Epidermal melanocyte (primary cell): ENCODE measurements at regions not wholly inside any gene's neighbourhood (a gene's known extent, or its start where the extent isn't known, plus 50 kb on each side); places are given as distances from the start of the nearest gene placed in this dataset.
A peak's percentile ranks its signal among the peaks of the same experiment; 100 is the strongest.

Experiments
- DNase-seq: peaks from one replicate; pipeline ENCODE4 v3.0.0; 2011; ENCODE audit warnings: low spot score; ENCODE audit not compliant: insufficient read length

DNA sequence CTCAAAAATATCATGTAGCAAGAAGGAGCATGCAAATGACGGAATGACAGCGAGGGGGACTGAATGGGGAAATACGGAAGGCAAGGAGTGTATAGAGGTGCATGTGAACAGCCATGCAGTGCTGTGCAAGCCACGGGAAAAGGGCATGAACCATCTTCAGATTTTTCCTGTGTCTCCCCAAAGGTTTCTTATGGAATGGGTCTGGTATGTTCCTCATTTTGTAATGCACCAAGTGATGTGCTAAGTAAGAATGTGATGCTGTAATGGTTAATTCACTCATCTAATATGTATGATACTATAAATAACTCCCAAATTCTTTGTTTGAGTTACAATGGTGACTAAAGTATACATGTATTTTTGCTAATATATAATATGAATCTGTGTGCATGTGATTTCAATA, 99.0 kb upstream of the DAB2 start:
- DNase-seq = no peak

DNA sequence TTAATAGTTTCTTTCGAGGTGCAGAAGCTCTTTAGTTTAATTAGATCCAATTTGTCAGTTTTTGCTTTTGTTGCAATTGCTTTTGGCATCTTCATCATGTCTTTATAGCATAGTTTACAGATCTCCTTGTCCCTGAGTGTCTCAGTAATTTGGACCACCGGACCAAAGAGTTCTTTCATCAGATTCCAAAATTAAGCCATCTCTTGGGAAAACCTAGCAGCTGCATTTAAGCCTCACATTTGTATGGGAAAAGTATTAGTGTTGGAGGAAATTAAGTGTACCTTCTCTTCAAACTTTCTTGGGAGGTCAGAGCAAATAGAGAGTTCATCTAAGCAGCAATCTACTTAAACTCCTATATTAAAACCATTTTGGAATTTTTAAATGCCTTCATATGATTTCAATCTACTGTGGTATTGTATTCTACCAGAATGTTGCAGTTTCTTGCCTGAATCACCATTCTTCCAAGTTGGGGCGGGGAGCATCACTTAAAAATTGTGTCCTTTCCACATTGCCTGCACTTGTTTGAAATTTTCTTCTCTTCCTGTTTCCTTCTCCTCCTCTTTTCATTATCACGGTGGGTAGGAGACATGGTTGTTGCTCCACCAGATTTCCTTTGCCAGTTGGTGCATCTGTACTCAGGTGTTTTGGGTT, 97.3 kb upstream of the DAB2 start:
- no peak for DNase-seq

DNA sequence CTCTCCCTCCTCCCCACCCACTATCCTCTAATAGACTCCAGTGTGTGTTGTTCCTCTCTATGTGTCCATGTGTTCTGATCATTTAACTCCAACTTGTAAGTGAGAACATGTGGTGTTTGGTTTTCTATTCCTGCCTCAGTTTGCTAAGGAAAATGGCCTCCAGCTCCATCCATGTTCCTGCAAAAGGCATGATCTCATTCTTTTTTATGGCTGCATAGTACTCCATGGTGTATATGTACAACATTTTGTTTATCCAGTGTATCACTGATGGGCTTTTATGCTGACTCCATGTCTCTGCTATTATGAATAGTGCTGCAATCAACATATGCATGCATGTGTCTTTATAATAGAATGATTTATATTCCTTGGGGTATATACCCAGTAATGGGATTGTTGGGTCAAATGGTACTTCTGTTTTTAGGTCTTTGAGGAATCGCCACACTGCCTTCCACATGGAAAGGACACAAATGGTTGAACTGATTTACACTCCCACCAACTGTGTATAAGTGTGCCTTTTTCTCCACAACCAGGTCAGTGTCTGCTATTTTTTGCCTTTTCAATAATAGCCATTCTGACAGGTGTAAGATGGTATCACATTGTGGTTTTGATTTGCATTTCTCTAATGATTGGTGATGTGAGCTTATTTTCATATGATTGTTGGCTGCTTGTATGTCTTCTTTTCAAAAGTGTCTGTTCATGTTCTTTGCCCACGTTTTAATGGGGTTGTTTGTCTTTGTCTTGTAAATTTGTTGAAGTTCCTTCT, 96.5 kb upstream of the DAB2 start:
- no peak for DNase-seq

DNA sequence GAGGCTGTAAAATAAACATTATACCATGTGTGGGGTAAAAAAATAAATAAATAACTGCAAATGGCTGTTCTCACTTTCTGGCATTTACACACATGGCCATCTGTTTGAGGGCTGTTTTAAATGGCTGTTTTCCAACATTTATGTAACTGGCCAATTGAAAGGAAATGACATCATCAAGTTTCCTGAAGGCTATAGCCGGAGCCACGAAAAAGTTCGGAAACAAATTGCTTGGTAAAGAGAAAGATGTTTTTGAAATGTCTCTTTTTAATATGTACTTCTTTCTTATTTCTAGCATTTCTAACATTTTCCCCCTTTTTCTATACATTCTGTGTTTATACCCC, 95.4 kb upstream of the DAB2 start:
- peak; percentile 46 for DNase-seq

DNA sequence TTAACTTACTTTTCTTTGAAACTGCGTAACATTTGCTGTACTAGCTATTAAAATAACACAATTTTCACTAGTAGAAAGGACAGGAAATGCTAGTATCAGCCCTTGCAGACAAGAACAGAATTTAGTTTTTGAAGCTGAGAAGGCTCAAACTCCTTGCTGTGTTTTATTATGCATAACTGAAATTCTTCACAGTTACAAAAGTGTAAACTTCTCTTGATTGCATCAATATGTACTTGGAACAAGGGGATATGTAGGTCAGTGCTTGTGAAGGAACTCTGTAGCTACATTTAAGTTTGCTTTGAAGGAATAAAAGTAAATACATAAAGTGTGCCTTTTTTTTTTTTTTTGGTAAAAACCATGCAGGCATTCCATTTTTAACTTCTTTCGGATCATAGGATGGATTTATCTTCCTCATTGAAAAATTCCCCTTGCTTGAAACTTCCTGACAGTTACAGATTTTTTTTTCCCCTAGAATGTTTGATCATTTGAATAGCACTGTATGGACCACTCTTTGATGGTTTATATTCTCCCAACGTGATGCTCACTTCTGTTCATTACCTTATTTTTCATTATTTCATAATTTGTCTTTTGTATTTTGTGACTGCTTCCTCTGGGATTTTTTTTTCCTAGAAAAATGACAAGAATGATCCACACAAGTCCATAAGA, 94.9 kb upstream of the DAB2 start:
- no peak for DNase-seq

DNA sequence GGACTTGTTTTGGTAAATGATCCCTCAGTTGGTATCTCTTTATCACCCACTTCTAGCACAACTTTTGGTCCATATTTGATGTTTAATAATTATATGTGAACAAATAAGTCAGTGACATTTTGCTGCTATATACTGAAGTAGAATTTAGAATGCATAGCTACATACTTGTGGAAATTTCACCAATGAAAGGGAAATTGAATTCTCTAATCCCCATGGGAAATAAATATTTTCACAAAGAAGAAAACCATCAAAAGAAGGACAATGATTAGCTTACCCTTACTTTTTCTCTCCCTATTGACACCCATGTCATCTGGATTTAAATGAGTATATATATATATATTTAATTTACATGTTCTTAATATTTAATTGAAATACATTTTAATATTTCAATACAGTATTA, 94.3 kb upstream of the DAB2 start:
- no peak for DNase-seq

DNA sequence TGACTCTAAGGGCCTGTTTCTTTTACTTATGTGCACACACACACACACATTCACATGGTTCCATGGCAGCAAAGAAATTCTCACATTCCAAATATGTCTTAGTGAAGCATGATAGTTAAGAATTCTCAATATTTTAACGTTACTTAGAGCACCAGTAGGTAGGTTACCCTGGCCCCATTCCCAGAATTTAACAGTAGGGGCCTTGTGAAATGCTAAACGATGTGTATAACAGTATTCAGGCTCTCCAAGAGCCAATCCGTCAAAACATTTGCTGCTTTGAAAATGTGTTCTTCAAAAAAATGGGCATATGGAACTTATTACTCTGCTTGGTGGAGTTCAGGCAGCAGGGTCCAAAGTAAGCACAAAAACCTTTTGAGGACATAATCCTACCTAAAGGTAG, 93.7 kb upstream of the DAB2 start:
- peak; percentile 37 for DNase-seq

DNA sequence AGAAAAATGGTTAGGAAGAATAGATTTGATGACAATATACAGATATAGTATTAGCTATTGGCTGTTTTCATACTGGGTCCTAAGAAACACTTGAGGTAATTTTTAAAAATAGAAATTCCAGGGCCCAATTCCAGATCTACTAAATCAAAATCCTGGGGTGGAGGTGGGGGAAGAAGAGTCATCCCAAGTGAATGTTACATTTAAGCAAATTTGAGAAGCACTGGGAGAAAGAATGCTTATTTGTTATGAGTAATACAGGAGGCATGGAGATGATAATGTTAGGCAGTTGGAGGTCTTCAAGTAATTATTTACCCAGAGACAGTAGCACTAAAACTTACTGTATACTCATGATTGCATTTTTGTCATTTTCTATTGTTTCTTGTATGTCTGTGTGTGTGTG, 93.0 kb upstream of the DAB2 start:
- no peak for DNase-seq

DNA sequence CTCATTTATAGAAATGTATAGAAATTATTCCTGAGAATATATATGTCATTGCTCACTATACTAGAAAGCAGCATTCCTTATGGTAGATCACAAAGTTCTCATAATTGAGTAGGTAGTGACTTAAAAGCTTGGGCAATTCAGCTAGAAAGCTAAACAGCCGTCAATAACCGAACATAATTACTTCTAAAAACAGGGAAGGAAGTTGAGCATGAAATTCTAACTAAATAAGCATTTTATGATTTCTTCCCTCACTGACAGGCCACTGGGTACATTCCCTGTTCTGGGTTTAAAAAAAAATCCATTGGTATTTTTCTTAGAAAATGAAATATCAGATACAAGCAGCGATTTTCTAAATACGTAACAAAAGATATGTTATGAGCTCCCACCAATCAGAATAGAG, 91.1 kb upstream of the DAB2 start:
- no peak for DNase-seq

DNA sequence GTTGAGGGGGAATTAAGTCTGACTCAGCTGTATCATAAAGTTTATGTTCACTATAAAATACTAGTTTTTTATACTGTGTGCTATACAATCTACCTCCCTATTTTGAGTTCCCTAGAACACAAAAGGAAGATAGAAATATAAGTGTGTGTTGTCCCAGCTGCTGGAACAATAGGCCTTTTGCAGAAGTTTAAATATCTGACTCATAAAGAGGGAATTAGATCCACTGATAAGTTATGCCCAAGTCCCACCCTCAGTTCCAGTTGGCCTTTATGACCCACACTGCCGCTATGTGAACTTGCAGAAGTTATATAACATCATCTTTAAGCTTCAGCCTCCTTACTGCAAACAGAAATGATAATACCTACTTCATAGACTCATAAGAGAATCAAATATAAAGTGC, 88.5 kb upstream of the DAB2 start:
- DNase-seq = no peak

DNA sequence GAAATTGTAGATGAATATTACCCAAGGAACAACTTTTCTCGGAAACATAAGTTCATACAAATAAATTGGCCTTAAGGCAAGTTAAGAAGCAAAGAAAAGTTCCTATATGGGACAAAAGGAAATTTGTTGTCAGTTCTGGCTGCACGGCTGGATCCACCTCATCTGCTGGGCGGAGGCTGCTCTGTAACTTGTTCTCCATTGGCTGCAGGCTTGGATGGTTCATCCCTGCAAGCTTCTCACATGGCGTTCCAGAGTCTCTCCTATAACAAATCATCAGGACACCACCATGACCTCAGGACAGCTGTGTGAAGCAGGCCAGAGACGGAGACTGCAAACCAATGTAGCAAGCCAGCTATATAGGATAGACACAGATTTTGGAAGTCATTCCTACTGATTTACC, 81.4 kb upstream of the DAB2 start:
- DNase-seq = peak; percentile 27

DNA sequence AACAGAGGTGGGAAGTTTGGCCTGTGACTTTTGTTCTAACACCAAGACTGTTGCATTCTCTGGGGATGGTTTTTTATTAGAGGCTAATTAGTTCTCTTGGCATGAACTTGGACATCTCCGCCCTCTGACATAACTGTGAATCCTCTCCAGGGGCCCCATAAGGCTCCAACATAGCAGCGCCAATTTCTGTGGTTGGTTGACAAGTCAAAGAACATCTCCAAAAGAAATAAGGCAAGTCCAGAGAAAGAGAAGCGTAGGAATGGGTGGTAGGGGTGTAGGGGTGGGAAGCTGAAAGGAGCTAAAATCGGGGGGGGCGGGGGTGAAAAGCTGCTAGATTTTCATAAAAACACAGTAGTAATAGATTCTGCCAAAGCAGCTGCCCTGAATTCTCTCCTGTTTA, 81.0 kb upstream of the DAB2 start:
- no peak for DNase-seq

DNA sequence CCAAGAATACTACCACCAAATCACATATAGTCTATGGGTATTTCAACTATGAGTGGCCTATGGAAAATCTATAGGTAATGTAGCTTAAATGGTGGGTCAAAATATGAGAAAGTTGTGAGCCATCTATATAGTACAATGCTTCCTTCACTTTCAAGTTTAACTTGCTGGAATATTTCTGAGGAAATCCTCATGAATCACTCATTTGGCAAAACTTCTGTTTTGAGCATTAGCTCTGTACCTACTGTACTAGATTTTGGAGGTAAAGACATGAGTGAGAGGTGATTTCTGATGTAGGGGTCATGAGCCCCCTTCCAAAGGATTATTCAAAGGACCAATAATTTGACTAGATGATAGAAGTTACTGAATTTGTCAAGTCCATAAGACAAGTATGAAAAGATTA, 80.6 kb upstream of the DAB2 start:
- DNase-seq = no peak

DNA sequence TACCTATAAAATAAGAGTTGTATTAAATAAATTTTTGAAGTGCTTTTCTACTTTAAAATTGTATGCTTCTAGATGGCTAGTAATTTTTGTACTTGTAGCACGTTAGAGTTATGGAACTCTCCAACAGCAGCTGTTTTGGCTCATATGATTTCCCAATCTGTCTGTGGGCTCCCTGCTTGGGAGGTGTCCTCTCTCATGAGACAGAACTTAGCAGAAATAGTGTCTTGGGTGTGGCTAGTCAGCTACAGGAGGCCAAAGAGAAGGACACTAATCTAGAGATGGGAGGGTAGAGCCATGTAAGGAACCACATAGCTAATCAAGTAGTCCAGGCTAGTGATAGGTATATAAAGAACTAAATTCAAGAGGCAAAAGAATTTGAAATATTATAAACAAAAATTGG, 78.4 kb upstream of the DAB2 start:
- DNase-seq = no peak

DNA sequence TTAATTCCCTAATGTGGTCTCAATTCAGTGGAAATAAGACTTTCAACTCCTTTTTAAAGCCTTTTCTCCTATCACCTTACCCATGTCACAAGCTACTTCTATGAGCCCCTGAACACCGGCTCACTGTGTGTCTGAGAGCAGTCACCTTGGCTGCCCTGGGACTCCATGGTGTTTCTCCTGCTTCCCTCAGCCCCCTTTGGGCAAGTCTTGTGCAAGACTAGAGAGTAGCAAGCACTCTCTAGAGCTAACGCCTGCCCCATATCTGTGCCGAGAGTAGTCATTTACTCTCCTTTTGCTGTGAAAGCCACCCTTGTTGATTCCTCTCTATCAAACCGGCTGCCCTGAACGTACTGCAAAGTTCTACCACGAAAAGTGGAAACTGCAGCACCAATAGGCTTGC, 77.9 kb upstream of the DAB2 start:
- no peak for DNase-seq

DNA sequence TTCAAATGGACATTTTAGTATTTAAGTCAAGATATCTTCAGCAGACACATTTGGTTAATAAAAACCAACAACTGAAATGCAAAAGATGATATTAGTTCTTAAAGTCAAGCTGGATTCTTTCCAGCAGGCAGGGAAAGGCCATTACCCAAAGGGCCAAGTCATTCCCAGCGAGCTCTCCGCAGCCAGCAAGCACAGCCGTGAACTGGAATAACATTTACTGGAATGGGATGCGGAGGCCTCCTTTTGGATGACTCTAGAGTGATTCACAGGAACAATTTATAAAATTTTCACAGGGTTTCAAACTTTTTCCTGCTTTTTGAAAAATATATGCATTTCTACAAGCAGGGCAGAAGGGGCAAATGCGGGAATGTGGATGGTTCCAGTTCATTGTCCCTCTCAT, 76.6 kb upstream of the DAB2 start:
- DNase-seq = no peak

DNA sequence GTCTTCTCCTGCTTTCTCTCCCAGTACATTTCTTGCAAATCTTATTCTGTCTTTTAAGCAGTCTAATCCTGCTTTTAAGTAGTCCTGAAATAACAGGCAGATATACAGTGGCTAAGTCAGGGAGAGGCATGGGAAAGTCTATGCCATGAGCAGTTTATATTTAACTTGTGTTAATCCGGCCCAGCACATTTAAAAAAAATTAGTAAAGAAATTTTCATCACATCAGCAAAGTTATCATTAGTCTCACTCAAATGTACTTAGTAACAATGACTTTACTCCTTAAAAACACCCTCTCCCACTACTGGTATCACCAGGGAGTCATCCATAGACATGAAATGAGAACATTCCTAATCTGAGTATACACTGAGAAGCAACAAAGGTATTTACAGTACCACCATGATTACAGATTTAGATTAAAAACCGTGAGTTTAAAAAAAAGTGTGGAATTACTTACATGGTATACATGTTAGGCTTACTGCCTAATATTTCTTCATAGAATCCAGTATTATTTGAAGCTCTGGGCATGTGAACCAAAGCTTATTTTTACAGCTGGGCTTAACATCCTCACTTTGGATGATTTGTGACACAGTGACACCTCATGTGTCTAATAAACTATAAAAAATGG, 75.9 kb upstream of the DAB2 start:
- no peak for DNase-seq

DNA sequence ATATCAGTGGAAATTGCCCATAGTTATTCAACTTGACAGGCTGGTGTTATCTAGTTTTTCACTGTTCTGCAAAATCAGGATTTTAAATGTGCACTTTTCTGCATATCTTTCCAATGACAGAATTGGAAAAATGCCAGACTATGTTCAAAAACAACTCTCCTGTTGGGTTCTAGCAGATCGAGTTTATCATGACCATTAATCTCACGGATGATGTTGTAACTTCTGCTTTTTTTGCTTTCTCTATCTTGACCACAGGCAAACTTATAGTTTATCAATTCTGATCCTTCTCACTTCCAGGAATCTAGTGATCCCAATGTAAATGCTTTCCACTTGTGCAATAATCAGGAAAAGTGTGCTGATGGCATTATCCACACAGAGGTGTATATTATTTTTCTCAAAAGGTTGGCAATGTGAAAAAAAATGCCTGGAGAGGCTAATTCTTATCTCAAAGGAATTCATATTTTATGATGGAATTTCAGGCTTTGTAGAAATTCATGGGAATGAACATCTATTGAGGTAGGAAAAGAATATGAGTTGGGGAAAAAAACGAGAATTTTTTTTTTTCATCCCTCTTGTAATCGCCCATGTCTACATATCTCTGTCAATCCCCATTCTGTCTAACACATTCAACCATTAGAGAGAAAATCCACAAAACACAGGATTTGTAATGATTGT, 73.6 kb upstream of the DAB2 start:
- DNase-seq = no peak

DNA sequence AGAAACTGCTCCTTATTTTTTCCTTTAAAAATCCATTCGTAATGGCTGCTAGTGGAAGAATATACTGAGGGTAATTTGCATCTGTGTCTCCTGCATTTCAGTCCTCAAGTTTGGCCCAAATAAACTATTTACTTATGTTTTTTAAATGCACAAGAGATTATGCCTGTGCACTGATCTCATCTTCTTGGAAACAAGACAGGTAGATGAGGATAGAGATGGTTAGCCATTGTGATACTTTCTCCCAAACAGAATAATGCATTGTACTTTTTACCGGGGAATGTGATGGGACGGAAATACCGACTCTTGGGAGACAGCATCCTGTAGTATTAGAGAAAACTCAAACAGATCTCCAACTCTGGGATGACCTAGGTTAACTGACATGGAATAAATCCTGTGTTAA, 72.5 kb upstream of the DAB2 start:
- no peak for DNase-seq

DNA sequence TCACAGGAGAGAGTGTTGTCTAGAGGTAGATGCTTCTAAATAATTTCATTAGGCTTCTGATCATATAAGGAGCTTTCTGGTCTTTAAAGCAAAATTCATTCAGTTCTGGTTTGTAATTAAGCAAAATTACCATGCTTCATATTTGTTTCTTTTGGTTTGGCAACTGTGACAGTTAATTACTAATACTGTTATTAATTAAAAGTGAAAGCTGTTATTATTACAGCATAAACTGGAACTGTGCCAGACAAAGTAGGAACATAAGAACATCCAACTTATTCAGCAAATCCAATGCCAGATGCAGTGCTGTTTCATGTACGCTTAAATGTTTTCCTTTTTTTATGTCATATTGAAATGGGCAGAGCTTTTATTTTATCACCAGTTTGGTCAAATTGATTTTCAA, 70.4 kb upstream of the DAB2 start:
- no peak for DNase-seq

DNA sequence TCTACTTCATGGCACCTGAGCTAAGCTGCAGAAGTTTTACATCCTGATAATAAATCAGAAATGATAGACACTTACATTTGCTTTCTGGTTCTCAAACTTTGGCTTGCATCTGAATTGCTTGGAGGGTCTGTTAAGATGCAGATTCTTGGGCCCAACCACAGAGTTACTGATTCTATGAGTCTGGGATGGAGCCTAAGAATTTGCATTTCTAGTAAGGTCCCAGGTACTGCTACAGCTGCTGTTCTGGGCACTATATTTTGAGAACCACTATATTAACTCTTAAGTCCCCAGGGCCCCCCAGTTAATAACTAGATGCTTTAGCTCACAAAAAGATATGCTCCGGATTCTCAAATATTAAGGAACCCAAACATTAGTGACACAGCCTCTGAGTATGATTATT, 69.8 kb upstream of the DAB2 start:
- DNase-seq = no peak

DNA sequence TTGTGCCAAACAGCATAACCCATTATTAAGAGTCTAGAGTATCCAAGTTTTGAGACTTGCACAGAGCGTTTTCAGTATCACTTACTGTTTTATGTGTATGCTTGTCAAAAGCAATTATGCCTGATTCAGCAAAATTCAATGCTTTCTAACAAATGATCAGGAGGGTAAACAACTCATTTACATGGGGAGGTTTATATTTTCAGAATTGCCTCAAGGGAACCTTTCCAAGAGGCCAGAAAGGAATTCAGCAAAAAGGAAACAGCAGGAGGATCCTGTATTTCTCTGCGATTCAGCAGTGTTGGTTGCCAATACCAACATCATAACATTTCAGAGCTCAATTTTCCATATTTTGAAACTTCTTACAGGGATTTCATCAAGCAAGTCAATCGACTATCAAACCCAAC, 69.3 kb upstream of the DAB2 start:
- no peak for DNase-seq
